WTC11 (cell line): ENCODE measurements at regions not wholly inside any gene's neighbourhood (a gene's known extent, or its start where the extent isn't known, plus 50 kb on each side); places are given as distances from the start of the nearest gene placed in this dataset.

Experiments used
- ATAC-seq: fragments of 200-7000 bp; cut with Tn5 transposase; 2 replicates; pipeline ENCODE4 v1.10.0; 2021; ENCODE audit warnings: mild to moderate bottlenecking, moderate library complexity
- CTCF ChIA-PET: fragments of 300-600 bp; sonication (Branson Sonifier 250); formaldehyde crosslinking; loops from one replicate; lab custom pipeline; 2021; ENCODE audit warnings: antibody characterized with exemption; lab: Charles Lee
- POLR2A ChIA-PET: fragments of 350-600 bp; sonication (Branson Sonifier 250); formaldehyde crosslinking; loops from one replicate; lab custom pipeline; 2021; ENCODE audit warnings: antibody characterized with exemption; lab: Charles Lee
- DNase-seq: peaks from one replicate; pipeline ENCODE4 v3.0.0; 2021; ENCODE audit warnings: low spot score
- H3K27ac Mint-ChIP-seq: 2 replicates; pipeline ENCODE4 v1.8.0; 2021; ENCODE audit warnings: mixed read lengths
- H3K27me3 Mint-ChIP-seq: 2 replicates; pipeline ENCODE4 v1.8.0; 2021; ENCODE audit warnings: low read depth, mild to moderate bottlenecking, moderate library complexity, mixed read lengths
- H3K36me3 Mint-ChIP-seq: 2 replicates; pipeline ENCODE4 v1.8.0; 2021; ENCODE audit warnings: mixed read lengths
- H3K4me1 Mint-ChIP-seq: 2 replicates; pipeline ENCODE4 v1.8.0; 2022; ENCODE audit warnings: mixed read lengths
- H3K4me3 Mint-ChIP-seq: 2 replicates; pipeline ENCODE4 v1.8.0; 2021; ENCODE audit warnings: mild to moderate bottlenecking, moderate library complexity, mixed read lengths
- H3K9me3 Mint-ChIP-seq: 2 replicates; pipeline ENCODE4 v1.8.0; 2021; ENCODE audit warnings: mixed read lengths
- ESRRA ChIP-seq: sonication (generic); formaldehyde crosslinking; IDR thresholded peaks from 2 replicates; pipeline ENCODE4 v1.8.1; 2022; ENCODE audit warnings: mild to moderate bottlenecking, missing genetic modification reagents, borderline replicate concordance
- ETV6 ChIP-seq: sonication (generic); formaldehyde crosslinking; IDR thresholded peaks from 2 replicates; pipeline ENCODE4 v1.8.1; 2022; ENCODE audit warnings: mild to moderate bottlenecking, missing genetic modification reagents
- GRHL2 ChIP-seq: fragments of 250-450 bp; sonication (Bioruptor Pico); IDR thresholded peaks from 2 replicates; pipeline ENCODE4 v1.8.0; 2022; ENCODE audit warnings: mild to moderate bottlenecking, moderate library complexity; ENCODE audit not compliant: insufficient replicate concordance, severe bottlenecking
- JAZF1 ChIP-seq: fragments of 250-450 bp; sonication (Bioruptor Pico); IDR thresholded peaks from 2 replicates; pipeline ENCODE4 v1.9.0; 2021; ENCODE audit warnings: moderate library complexity, mild to moderate bottlenecking, inconsistent platforms
- MXD4 ChIP-seq: fragments of 250-450 bp; sonication (Bioruptor Pico); IDR thresholded peaks from 2 replicates; pipeline ENCODE4 v1.8.0; 2021; ENCODE audit warnings: mild to moderate bottlenecking, moderate library complexity, borderline replicate concordance
- NFATC4 ChIP-seq: fragments of 250-450 bp; sonication (Bioruptor Pico); IDR thresholded peaks from 2 replicates; pipeline ENCODE4 v1.9.0; 2021; ENCODE audit warnings: mild to moderate bottlenecking
- NFE2L1 ChIP-seq: sonication (generic); formaldehyde crosslinking; IDR thresholded peaks from 2 replicates; pipeline ENCODE4 v1.8.1; 2023; ENCODE audit warnings: missing genetic modification reagents
- NR1H2 ChIP-seq: sonication (generic); formaldehyde crosslinking; IDR thresholded peaks from 2 replicates; pipeline ENCODE4 v1.9.0; 2021; ENCODE audit warnings: mild to moderate bottlenecking, moderate library complexity, missing genetic modification reagents
- RELA ChIP-seq: sonication (generic); formaldehyde crosslinking; IDR thresholded peaks from 2 replicates; pipeline ENCODE4 v1.8.1; 2022; ENCODE audit warnings: missing genetic modification reagents, mild to moderate bottlenecking, borderline replicate concordance
- SOX15 ChIP-seq: fragments of 250-450 bp; sonication (Bioruptor Pico); IDR thresholded peaks from 2 replicates; pipeline ENCODE4 v1.9.0; 2021; ENCODE audit warnings: mild to moderate bottlenecking
- TCF7 ChIP-seq: sonication (generic); formaldehyde crosslinking; IDR thresholded peaks from 2 replicates; pipeline ENCODE4 v1.8.0; 2022; ENCODE audit warnings: mild to moderate bottlenecking, low read depth, missing genetic modification reagents, moderate library complexity
- TP53 ChIP-seq: sonication (generic); formaldehyde crosslinking; IDR thresholded peaks from 2 replicates; pipeline ENCODE4 v1.8.1; 2023; ENCODE audit warnings: mild to moderate bottlenecking, missing genetic modification reagents
- ZNF121 ChIP-seq: sonication (generic); formaldehyde crosslinking; IDR thresholded peaks from 2 replicates; pipeline ENCODE4 v1.8.0; 2023; ENCODE audit warnings: missing genetic modification reagents
- ZNF138 ChIP-seq: sonication (generic); formaldehyde crosslinking; conservative IDR thresholded peaks from 2 replicates; pipeline ENCODE4 v1.8.1; 2022; ENCODE audit warnings: mild to moderate bottlenecking, moderate library complexity, missing genetic modification reagents
- ZNF232 ChIP-seq: sonication (generic); formaldehyde crosslinking; IDR thresholded peaks from 2 replicates; pipeline ENCODE4 v1.8.0; 2022; ENCODE audit warnings: mild to moderate bottlenecking, missing genetic modification reagents
- ZNF317 ChIP-seq: sonication (generic); formaldehyde crosslinking; IDR thresholded peaks from 2 replicates; pipeline ENCODE4 v1.8.1; 2023; ENCODE audit warnings: low read depth, mild to moderate bottlenecking, moderate library complexity, missing genetic modification reagents, borderline replicate concordance
- TF ChIP-seq, protein P1 (sequence below): sonication (generic); formaldehyde crosslinking; IDR thresholded peaks from 2 replicates; pipeline ENCODE4 v1.8.1; 2023; ENCODE audit warnings: mild to moderate bottlenecking, missing genetic modification reagents
- TF ChIP-seq, protein P2 (sequence below): fragments of 250-450 bp; sonication (Bioruptor Pico); IDR thresholded peaks from 2 replicates; pipeline ENCODE4 v1.9.0; 2021; ENCODE audit warnings: mild to moderate bottlenecking
- TF ChIP-seq, protein P3 (sequence below): sonication (generic); formaldehyde crosslinking; IDR thresholded peaks from 2 replicates; pipeline ENCODE4 v1.8.0; 2022; ENCODE audit warnings: mild to moderate bottlenecking, missing genetic modification reagents
- TF ChIP-seq, protein P4 (sequence below): sonication (generic); formaldehyde crosslinking; IDR thresholded peaks from 2 replicates; pipeline ENCODE4 v1.8.0; 2023; ENCODE audit warnings: missing genetic modification reagents
- TF ChIP-seq, protein P5 (sequence below): sonication (generic); formaldehyde crosslinking; IDR thresholded peaks from 2 replicates; pipeline ENCODE4 v1.8.0; 2022; ENCODE audit warnings: mild to moderate bottlenecking, missing genetic modification reagents
- TF ChIP-seq, protein P6 (sequence below): sonication (generic); formaldehyde crosslinking; IDR thresholded peaks from 2 replicates; pipeline ENCODE4 v1.8.1; 2022; ENCODE audit warnings: low read depth, mild to moderate bottlenecking, moderate library complexity, missing genetic modification reagents, borderline replicate concordance
- TF ChIP-seq, protein P7 (sequence below): fragments of 250-450 bp; sonication (Bioruptor Pico); IDR thresholded peaks from 2 replicates; pipeline ENCODE4 v2.1.2; 2022; ENCODE audit warnings: mild to moderate bottlenecking, moderate library complexity
- TF ChIP-seq, protein P8 (sequence below): sonication (generic); formaldehyde crosslinking; IDR thresholded peaks from 2 replicates; pipeline ENCODE4 v1.8.1; 2022; ENCODE audit warnings: mild to moderate bottlenecking, moderate library complexity, missing genetic modification reagents
- TF ChIP-seq, protein P9 (sequence below): fragments of 200-600 bp; IDR thresholded peaks from 2 replicates; pipeline ENCODE4 v1.8.0; 2022; ENCODE audit warnings: antibody characterized with exemption
- TF ChIP-seq, protein P10 (sequence below): sonication (generic); formaldehyde crosslinking; IDR thresholded peaks from 2 replicates; pipeline ENCODE4 v1.8.1; 2023; ENCODE audit warnings: mild to moderate bottlenecking, moderate library complexity, missing genetic modification reagents

DNA sequence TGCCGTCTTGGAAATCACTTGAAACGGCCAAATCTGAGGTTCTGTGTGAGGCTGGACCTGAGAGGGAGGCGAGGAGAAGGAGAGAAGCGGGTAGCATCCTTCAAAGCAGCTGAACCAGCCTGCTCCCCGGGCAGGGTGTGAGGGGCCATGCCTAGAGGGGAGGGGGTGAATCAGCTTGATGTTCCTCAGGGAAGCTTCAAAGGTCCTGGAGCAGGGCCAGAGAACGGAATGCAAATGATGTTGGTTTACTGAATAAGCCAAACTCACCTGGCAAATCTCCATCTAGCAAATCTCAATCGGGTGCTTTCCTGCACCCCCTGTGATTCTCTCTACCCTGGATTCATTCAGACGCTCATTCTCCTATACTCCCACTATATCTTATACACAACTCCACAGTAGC lies 226.9 kb downstream of the WDR11 start:
- TF ChIP-seq, protein P1, sequence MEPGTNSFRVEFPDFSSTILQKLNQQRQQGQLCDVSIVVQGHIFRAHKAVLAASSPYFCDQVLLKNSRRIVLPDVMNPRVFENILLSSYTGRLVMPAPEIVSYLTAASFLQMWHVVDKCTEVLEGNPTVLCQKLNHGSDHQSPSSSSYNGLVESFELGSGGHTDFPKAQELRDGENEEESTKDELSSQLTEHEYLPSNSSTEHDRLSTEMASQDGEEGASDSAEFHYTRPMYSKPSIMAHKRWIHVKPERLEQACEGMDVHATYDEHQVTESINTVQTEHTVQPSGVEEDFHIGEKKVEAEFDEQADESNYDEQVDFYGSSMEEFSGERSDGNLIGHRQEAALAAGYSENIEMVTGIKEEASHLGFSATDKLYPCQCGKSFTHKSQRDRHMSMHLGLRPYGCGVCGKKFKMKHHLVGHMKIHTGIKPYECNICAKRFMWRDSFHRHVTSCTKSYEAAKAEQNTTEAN (CRISPR knock-in tag) = no peak
- TF ChIP-seq NR1H2 (CRISPR knock-in tag) (no peak), ETV6 (CRISPR knock-in tag) (no peak), ZNF138 (CRISPR knock-in tag) (no peak), MXD4 (no peak), JAZF1 (CRISPR knock-in tag) (no peak), ZNF232 (CRISPR knock-in tag) (no peak), ZNF121 (CRISPR knock-in tag) (no peak), NFE2L1 (CRISPR knock-in tag) (no peak), ESRRA (CRISPR knock-in tag) (no peak), TCF7 (CRISPR knock-in tag) (no peak), RELA (CRISPR knock-in tag) (no peak)
- TF ChIP-seq, protein P2, sequence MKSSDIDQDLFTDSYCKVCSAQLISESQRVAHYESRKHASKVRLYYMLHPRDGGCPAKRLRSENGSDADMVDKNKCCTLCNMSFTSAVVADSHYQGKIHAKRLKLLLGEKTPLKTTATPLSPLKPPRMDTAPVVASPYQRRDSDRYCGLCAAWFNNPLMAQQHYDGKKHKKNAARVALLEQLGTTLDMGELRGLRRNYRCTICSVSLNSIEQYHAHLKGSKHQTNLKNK (CRISPR knock-in tag) = no peak
- TF ChIP-seq, protein P3, sequence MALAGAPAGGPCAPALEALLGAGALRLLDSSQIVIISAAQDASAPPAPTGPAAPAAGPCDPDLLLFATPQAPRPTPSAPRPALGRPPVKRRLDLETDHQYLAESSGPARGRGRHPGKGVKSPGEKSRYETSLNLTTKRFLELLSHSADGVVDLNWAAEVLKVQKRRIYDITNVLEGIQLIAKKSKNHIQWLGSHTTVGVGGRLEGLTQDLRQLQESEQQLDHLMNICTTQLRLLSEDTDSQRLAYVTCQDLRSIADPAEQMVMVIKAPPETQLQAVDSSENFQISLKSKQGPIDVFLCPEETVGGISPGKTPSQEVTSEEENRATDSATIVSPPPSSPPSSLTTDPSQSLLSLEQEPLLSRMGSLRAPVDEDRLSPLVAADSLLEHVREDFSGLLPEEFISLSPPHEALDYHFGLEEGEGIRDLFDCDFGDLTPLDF = no peak
- TF ChIP-seq, protein P4, sequence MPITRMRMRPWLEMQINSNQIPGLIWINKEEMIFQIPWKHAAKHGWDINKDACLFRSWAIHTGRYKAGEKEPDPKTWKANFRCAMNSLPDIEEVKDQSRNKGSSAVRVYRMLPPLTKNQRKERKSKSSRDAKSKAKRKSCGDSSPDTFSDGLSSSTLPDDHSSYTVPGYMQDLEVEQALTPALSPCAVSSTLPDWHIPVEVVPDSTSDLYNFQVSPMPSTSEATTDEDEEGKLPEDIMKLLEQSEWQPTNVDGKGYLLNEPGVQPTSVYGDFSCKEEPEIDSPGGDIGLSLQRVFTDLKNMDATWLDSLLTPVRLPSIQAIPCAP (CRISPR knock-in tag) = no peak
- TF ChIP-seq, protein P5, sequence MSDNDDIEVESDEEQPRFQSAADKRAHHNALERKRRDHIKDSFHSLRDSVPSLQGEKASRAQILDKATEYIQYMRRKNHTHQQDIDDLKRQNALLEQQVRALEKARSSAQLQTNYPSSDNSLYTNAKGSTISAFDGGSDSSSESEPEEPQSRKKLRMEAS = no peak
- TF ChIP-seq, protein P6, sequence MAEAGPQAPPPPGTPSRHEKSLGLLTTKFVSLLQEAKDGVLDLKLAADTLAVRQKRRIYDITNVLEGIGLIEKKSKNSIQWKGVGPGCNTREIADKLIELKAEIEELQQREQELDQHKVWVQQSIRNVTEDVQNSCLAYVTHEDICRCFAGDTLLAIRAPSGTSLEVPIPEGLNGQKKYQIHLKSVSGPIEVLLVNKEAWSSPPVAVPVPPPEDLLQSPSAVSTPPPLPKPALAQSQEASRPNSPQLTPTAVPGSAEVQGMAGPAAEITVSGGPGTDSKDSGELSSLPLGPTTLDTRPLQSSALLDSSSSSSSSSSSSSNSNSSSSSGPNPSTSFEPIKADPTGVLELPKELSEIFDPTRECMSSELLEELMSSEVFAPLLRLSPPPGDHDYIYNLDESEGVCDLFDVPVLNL (CRISPR knock-in tag) = no peak
- TF ChIP-seq, protein P7, sequence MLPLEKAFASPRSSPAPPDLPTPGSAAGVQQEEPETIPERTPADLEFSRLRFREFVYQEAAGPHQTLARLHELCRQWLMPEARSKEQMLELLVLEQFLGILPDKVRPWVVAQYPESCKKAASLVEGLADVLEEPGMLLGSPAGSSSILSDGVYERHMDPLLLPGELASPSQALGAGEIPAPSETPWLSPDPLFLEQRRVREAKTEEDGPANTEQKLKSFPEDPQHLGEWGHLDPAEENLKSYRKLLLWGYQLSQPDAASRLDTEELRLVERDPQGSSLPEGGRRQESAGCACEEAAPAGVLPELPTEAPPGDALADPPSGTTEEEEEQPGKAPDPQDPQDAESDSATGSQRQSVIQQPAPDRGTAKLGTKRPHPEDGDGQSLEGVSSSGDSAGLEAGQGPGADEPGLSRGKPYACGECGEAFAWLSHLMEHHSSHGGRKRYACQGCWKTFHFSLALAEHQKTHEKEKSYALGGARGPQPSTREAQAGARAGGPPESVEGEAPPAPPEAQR (CRISPR knock-in tag) = no peak
- TF ChIP-seq, protein P8, sequence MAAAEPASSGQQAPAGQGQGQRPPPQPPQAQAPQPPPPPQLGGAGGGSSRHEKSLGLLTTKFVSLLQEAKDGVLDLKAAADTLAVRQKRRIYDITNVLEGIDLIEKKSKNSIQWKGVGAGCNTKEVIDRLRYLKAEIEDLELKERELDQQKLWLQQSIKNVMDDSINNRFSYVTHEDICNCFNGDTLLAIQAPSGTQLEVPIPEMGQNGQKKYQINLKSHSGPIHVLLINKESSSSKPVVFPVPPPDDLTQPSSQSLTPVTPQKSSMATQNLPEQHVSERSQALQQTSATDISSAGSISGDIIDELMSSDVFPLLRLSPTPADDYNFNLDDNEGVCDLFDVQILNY (CRISPR knock-in tag) = no peak
- DNase-seq = no peak
- H3K4me3 Mint-ChIP-seq = no peak overlapping the region
- no peak for ATAC-seq
- CTCF ChIA-PET = interaction anchor here (2.0 kb wide), 1 partner anchor 129 kb away, joined by 5 read pairs; no protein-coding TSS in a partner anchor
- no peaks in the 10 kb centered on the region for H3K27me3 Mint-ChIP-seq
- no peak overlapping the region for H3K27ac Mint-ChIP-seq
- peaks cover 8% of the 10 kb centered on the region for H3K9me3 Mint-ChIP-seq
- POLR2A ChIA-PET = no interaction called here
- peaks cover 26% of the 10 kb centered on the region for H3K4me1 Mint-ChIP-seq
- peaks cover 3% of the 10 kb centered on the region; the same call in 1 of the 2 replicates for H3K36me3 Mint-ChIP-seq

DNA sequence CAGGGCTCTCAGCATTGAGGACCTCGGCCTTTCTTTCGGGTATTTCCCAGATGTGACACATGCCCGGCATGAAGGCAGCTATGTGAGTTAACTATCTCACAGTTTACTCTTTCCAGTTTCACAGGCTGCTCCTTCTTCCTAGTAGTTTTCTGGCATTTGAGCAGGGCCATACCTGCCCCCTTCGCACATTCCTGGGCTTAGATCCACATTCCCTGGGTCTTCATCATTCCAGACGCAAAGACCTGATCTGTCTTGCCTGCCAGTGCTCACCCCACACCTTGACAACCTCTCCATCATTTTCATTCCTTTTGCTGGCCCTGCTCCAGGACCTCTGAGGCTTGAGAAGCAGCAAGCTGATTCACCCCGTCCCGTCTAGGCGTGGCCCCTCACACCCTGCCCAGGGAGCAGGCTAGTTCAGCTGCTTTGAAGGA lies 227.5 kb downstream of the WDR11 start:
- no peak for ATAC-seq
- H3K36me3 Mint-ChIP-seq = peaks cover 3% of the 10 kb centered on the region; the same call in 1 of the 2 replicates
- H3K9me3 Mint-ChIP-seq = peaks cover 8% of the 10 kb centered on the region
- POLR2A ChIA-PET = no interaction called here
- DNase-seq = no peak
- H3K27me3 Mint-ChIP-seq = no peaks in the 10 kb centered on the region
- no peak overlapping the region for H3K27ac Mint-ChIP-seq
- peaks cover 26% of the 10 kb centered on the region for H3K4me1 Mint-ChIP-seq
- H3K4me3 Mint-ChIP-seq = no peak overlapping the region
- CTCF ChIA-PET = interaction anchor here (2.0 kb wide), 1 partner anchor 130 kb away, joined by 5 read pairs; no protein-coding TSS in a partner anchor
- no peak for TF ChIP-seq ZNF317 (CRISPR knock-in tag)
- no peak for TF ChIP-seq SOX15 (CRISPR knock-in tag)
- no peak for TF ChIP-seq NFATC4 (CRISPR knock-in tag)
- TF ChIP-seq ETV6 (CRISPR knock-in tag) = no peak
- no peak for TF ChIP-seq GRHL2 (CRISPR knock-in tag)
- TF ChIP-seq ZNF138 (CRISPR knock-in tag) = no peak
- TF ChIP-seq, protein P9, sequence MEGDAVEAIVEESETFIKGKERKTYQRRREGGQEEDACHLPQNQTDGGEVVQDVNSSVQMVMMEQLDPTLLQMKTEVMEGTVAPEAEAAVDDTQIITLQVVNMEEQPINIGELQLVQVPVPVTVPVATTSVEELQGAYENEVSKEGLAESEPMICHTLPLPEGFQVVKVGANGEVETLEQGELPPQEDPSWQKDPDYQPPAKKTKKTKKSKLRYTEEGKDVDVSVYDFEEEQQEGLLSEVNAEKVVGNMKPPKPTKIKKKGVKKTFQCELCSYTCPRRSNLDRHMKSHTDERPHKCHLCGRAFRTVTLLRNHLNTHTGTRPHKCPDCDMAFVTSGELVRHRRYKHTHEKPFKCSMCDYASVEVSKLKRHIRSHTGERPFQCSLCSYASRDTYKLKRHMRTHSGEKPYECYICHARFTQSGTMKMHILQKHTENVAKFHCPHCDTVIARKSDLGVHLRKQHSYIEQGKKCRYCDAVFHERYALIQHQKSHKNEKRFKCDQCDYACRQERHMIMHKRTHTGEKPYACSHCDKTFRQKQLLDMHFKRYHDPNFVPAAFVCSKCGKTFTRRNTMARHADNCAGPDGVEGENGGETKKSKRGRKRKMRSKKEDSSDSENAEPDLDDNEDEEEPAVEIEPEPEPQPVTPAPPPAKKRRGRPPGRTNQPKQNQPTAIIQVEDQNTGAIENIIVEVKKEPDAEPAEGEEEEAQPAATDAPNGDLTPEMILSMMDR = no peak
- no peak for TF ChIP-seq TP53
- TF ChIP-seq, protein P10, sequence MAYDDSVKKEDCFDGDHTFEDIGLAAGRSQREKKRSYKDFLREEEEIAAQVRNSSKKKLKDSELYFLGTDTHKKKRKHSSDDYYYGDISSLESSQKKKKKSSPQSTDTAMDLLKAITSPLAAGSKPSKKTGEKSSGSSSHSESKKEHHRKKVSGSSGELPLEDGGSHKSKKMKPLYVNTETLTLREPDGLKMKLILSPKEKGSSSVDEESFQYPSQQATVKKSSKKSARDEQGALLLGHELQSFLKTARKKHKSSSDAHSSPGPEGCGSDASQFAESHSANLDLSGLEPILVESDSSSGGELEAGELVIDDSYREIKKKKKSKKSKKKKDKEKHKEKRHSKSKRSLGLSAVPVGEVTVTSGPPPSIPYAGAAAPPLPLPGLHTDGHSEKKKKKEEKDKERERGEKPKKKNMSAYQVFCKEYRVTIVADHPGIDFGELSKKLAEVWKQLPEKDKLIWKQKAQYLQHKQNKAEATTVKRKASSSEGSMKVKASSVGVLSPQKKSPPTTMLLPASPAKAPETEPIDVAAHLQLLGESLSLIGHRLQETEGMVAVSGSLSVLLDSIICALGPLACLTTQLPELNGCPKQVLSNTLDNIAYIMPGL (CRISPR knock-in tag) = no peak
